ENCODE measurements at regions not wholly inside any gene's neighbourhood (a gene's known extent, or its start where the extent isn't known, plus 50 kb on each side); places are given as distances from the start of the nearest gene placed in this dataset.

DNA sequence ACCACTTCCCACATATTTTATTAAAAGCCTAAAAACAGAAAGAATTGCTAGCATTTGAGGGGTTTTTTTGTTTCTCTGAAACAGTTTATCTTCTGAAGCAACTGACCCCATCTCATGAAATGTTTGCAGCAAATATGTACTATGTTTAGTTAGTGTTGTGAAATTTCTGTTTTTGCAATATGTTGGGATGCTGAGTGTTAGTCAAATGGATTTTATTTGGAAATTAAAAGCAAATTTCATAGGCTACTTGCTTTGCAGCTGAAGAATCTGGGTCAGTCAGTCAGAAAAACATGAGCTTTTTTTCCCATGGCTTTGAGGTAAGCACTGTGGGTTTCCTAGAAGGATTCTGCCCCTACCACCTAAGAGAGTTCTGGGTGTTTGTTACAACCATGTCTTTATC is 184.9 kb upstream of the DKK2 start (continued):
- TF ChIP-seq, protein P1, sequence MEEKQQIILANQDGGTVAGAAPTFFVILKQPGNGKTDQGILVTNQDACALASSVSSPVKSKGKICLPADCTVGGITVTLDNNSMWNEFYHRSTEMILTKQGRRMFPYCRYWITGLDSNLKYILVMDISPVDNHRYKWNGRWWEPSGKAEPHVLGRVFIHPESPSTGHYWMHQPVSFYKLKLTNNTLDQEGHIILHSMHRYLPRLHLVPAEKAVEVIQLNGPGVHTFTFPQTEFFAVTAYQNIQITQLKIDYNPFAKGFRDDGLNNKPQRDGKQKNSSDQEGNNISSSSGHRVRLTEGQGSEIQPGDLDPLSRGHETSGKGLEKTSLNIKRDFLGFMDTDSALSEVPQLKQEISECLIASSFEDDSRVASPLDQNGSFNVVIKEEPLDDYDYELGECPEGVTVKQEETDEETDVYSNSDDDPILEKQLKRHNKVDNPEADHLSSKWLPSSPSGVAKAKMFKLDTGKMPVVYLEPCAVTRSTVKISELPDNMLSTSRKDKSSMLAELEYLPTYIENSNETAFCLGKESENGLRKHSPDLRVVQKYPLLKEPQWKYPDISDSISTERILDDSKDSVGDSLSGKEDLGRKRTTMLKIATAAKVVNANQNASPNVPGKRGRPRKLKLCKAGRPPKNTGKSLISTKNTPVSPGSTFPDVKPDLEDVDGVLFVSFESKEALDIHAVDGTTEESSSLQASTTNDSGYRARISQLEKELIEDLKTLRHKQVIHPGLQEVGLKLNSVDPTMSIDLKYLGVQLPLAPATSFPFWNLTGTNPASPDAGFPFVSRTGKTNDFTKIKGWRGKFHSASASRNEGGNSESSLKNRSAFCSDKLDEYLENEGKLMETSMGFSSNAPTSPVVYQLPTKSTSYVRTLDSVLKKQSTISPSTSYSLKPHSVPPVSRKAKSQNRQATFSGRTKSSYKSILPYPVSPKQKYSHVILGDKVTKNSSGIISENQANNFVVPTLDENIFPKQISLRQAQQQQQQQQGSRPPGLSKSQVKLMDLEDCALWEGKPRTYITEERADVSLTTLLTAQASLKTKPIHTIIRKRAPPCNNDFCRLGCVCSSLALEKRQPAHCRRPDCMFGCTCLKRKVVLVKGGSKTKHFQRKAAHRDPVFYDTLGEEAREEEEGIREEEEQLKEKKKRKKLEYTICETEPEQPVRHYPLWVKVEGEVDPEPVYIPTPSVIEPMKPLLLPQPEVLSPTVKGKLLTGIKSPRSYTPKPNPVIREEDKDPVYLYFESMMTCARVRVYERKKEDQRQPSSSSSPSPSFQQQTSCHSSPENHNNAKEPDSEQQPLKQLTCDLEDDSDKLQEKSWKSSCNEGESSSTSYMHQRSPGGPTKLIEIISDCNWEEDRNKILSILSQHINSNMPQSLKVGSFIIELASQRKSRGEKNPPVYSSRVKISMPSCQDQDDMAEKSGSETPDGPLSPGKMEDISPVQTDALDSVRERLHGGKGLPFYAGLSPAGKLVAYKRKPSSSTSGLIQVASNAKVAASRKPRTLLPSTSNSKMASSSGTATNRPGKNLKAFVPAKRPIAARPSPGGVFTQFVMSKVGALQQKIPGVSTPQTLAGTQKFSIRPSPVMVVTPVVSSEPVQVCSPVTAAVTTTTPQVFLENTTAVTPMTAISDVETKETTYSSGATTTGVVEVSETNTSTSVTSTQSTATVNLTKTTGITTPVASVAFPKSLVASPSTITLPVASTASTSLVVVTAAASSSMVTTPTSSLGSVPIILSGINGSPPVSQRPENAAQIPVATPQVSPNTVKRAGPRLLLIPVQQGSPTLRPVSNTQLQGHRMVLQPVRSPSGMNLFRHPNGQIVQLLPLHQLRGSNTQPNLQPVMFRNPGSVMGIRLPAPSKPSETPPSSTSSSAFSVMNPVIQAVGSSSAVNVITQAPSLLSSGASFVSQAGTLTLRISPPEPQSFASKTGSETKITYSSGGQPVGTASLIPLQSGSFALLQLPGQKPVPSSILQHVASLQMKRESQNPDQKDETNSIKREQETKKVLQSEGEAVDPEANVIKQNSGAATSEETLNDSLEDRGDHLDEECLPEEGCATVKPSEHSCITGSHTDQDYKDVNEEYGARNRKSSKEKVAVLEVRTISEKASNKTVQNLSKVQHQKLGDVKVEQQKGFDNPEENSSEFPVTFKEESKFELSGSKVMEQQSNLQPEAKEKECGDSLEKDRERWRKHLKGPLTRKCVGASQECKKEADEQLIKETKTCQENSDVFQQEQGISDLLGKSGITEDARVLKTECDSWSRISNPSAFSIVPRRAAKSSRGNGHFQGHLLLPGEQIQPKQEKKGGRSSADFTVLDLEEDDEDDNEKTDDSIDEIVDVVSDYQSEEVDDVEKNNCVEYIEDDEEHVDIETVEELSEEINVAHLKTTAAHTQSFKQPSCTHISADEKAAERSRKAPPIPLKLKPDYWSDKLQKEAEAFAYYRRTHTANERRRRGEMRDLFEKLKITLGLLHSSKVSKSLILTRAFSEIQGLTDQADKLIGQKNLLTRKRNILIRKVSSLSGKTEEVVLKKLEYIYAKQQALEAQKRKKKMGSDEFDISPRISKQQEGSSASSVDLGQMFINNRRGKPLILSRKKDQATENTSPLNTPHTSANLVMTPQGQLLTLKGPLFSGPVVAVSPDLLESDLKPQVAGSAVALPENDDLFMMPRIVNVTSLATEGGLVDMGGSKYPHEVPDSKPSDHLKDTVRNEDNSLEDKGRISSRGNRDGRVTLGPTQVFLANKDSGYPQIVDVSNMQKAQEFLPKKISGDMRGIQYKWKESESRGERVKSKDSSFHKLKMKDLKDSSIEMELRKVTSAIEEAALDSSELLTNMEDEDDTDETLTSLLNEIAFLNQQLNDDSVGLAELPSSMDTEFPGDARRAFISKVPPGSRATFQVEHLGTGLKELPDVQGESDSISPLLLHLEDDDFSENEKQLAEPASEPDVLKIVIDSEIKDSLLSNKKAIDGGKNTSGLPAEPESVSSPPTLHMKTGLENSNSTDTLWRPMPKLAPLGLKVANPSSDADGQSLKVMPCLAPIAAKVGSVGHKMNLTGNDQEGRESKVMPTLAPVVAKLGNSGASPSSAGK (IDR thresholded peaks at IDR 0.05) = no peak
- TF ChIP-seq YY1 (IDR thresholded peaks at IDR 0.05; ENCODE audit: borderline replicate concordance in 1 of 3, control insufficient read depth in 1 of 3, extremely low read depth in 1 of 3, insufficient read depth in 3 of 3, insufficient read length in 1 of 3, insufficient replicate concordance in 2 of 3, low read depth in 1 of 3, low read length in 2 of 3) (no peak), FOXM1 (IDR thresholded peaks at IDR 0.05; ENCODE audit: low read depth) (no peak), FOXM1 (CRISPR knock-in tag; IDR thresholded peaks at IDR 0.05; ENCODE audit: low read depth) (no peak), JUN (IDR thresholded peaks at IDR 0.05; ENCODE audit: borderline replicate concordance, low read depth, low read length) (no peak), JUN (CRISPR knock-in tag; IDR thresholded peaks at IDR 0.05; ENCODE audit: borderline replicate concordance) (no peak), TGIF2 (CRISPR knock-in tag; IDR thresholded peaks at IDR 0.05) (no peak), HMG20B (CRISPR knock-in tag; IDR thresholded peaks at IDR 0.05) (no peak), HMGN3 (IDR thresholded peaks at IDR 0.05; ENCODE audit: borderline replicate concordance, extremely low read depth, insufficient read length, low read depth, low read length) (no peak)

All from K562 (cell line).